Sigmoid colon (tissue), 4 donors: ENCODE measurements at regions not wholly inside any gene's neighbourhood (a gene's known extent, or its start where the extent isn't known, plus 50 kb on each side); places are given as distances from the start of the nearest gene placed in this dataset.

Source experiments
- CTCF ChIP-seq, 4 experiments: fragments of 450-650 bp in 3 of 4; fragments of 200-600 bp in 1 of 4; IDR thresholded peaks; one replicate each; pipeline ENCODE4 v1.5.1; 2016 to 2019; ENCODE audit warnings: antibody characterized with exemption in 4 of 4, mild to moderate bottlenecking in 3 of 4, moderate library complexity in 2 of 4
- EP300 ChIP-seq, 4 donors: sonication (generic); formaldehyde crosslinking; IDR thresholded peaks; one replicate each; pipeline ENCODE4 v1.6.1; 2017; ENCODE audit warnings: antibody characterized with exemption in 4 of 4
- POLR2A ChIP-seq, 2 donors: fragments of 450-650 bp; IDR thresholded peaks; one replicate each; pipeline ENCODE4 v1.6.1; 2016; ENCODE audit warnings: antibody characterized with exemption in 2 of 2, mild to moderate bottlenecking in 2 of 2, moderate library complexity in 2 of 2

DNA sequence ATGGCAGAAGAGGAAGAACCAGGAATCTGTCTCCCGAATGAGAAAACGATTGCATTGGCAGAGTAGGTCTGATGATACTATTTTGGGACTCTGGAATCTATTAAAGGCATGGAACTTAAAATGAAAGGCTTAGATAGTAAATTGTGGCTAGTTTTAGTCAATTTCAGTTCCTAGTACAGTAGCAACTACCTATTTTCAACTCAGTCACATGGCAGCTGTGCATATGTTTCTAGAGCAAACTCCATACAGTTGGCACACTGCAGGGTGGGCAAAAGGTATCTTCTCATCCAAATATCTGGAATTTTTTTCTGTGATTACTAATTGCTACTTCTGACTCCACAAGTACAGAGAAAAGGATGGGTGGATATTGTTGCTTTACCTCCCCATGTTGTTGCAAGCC is 663.6 kb downstream of the PCDH7 start:
- TF ChIP-seq CTCF (IDR thresholded peaks at IDR 0.05) (no peak), POLR2A (IDR thresholded peaks at IDR 0.05) (no peak), EP300 (IDR thresholded peaks at IDR 0.05) (no peak)
